ENCODE measurements at regions not wholly inside any gene's neighbourhood (a gene's known extent, or its start where the extent isn't known, plus 50 kb on each side); places are given as distances from the start of the nearest gene placed in this dataset.

GRCh38 chr1:72535470-72535869 lies 253.1 kb upstream of the NEGR1 start:
- DNase-seq: no peak
- Histone ChIP-seq H3K27me3 (no peaks in the 10 kb centered on the region), H3K4me1 (no peaks in the 10 kb centered on the region), H3K36me3 (ENCODE audit: low read depth, missing control alignments) (no peaks in the 10 kb centered on the region), H3K4me3 (no peak overlapping the region), H3K27ac (no peak overlapping the region), H3K9me3 (no peaks in the 10 kb centered on the region)
- intact Hi-C loops (cut with DNase I; ENCODE audit: low total_unique reads): no loop called here
- WGBS, 2 donors: 91 to 93% methylated on average over 2 of the region's 2 CpGs
- TF ChIP-seq POLR2A (IDR thresholded peaks at IDR 0.05) (no peak), CTCF (IDR thresholded peaks at IDR 0.05) (no peak)

- DNase-seq: no peak
- H3K4me3 ChIP-seq: no peak overlapping the region
- intact Hi-C loops (cut with DNase I; ENCODE audit: low total_unique reads): no loop called here
- no peaks in the 10 kb centered on the region for H3K4me1 ChIP-seq
- TF ChIP-seq POLR2A (IDR thresholded peaks at IDR 0.05) (no peak), CTCF (IDR thresholded peaks at IDR 0.05) (no peak)
- no peak overlapping the region for H3K27ac ChIP-seq
- H3K27me3 ChIP-seq: no peaks in the 10 kb centered on the region
- H3K36me3 ChIP-seq (ENCODE audit: low read depth, missing control alignments): no peaks in the 10 kb centered on the region
- 96 to 100% methylated on average over 1 of the region's 1 CpG for WGBS, 2 donors
- H3K9me3 ChIP-seq: no peaks in the 10 kb centered on the region
Measured at GRCh38 chr1:72530646-72531045, 248.3 kb upstream of the NEGR1 start.

GRCh38 chr1:72526926-72527325 lies 244.6 kb upstream of the NEGR1 start:
- WGBS, 2 donors: 84 to 87% methylated on average over 4 of the region's 4 CpGs
- TF ChIP-seq POLR2A (IDR thresholded peaks at IDR 0.05) (no peak), CTCF (IDR thresholded peaks at IDR 0.05) (no peak)

GRCh38 chr1:72524021-72524420 lies 241.7 kb upstream of the NEGR1 start:
- Histone ChIP-seq H3K27ac (no peak overlapping the region), H3K27me3 (no peaks in the 10 kb centered on the region), H3K4me1 (no peaks in the 10 kb centered on the region), H3K4me3 (no peak overlapping the region), H3K36me3 (ENCODE audit: low read depth, missing control alignments) (no peaks in the 10 kb centered on the region), H3K9me3 (no peaks in the 10 kb centered on the region)
- DNase-seq: no peak
- intact Hi-C loops (cut with DNase I; ENCODE audit: low total_unique reads): no loop called here
- no peak for TF ChIP-seq POLR2A (IDR thresholded peaks at IDR 0.05)
- no peak for TF ChIP-seq CTCF (IDR thresholded peaks at IDR 0.05)

More at GRCh38 chr1:72526926-72527325, 244.6 kb upstream of the NEGR1 start:
- intact Hi-C loops (cut with DNase I; ENCODE audit: low total_unique reads): no loop called here
- Histone ChIP-seq H3K4me1 (no peaks in the 10 kb centered on the region), H3K27ac (no peak overlapping the region), H3K4me3 (no peak overlapping the region), H3K9me3 (no peaks in the 10 kb centered on the region), H3K36me3 (ENCODE audit: low read depth, missing control alignments) (no peaks in the 10 kb centered on the region), H3K27me3 (no peaks in the 10 kb centered on the region)
- no peak for DNase-seq

GRCh38 chr1:72521659-72522058 lies 239.3 kb upstream of the NEGR1 start:
- Histone ChIP-seq H3K27me3 (no peaks in the 10 kb centered on the region), H3K27ac (no peak overlapping the region), H3K4me1 (no peaks in the 10 kb centered on the region), H3K36me3 (ENCODE audit: low read depth, missing control alignments) (no peaks in the 10 kb centered on the region), H3K9me3 (no peaks in the 10 kb centered on the region), H3K4me3 (no peak overlapping the region)
- DNase-seq: no peak
- intact Hi-C loops (cut with DNase I; ENCODE audit: low total_unique reads): no loop called here
- 79 to 89% methylated on average over 2 of the region's 2 CpGs for WGBS, 2 donors
- no peak for TF ChIP-seq CTCF (IDR thresholded peaks at IDR 0.05)
- TF ChIP-seq POLR2A (IDR thresholded peaks at IDR 0.05): no peak

Data from testis (tissue), 2 donors.